ENCODE measurements at regions not wholly inside any gene's neighbourhood (a gene's known extent, or its start where the extent isn't known, plus 50 kb on each side); places are given as distances from the start of the nearest gene placed in this dataset.
"Not testable (repeated sequence)": the region's sequence is repeated elsewhere in the genome, so short reads cannot be mapped to it uniquely, and the experiment has no call there.

DNA sequence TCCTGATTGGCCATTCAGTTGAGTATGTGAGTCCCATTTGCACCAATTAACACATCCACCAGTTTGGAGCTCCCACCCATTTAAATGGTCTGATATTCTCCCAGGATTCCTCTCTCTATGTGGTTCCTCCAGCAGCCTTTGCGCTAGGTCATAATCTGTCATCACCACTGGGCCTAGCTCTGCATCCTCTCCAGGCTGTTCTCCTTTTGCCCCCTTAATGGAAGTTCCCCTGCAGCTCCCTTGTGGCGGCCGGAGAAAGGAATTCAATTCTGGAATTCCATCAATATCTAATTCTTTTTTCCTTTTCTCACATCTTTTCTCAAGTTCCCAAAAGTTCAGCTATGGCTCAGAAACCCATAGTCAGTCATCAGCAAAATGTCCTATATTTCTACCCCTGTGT lies 2184.4 kb upstream of the AGA start:
- DNase-seq: no peak

DNA sequence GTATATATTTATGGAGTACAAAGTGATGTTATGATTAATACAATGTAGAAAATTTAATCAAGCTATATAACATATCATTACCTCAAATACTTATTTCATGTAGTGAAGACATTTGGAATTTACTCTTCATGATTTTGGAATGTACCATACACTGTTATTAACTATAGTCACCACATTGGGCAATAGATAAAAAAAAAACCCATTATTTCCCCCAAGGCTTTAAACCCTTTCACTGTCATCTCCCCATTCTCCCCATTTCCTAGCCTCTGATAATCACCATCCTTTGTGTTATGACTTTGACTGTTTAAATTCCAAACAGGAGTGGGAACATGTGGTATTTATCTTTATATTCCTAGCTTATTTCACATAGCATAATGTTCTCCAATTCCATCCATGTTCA lies 2189.1 kb upstream of the AGA start:
- no peak for DNase-seq

DNA sequence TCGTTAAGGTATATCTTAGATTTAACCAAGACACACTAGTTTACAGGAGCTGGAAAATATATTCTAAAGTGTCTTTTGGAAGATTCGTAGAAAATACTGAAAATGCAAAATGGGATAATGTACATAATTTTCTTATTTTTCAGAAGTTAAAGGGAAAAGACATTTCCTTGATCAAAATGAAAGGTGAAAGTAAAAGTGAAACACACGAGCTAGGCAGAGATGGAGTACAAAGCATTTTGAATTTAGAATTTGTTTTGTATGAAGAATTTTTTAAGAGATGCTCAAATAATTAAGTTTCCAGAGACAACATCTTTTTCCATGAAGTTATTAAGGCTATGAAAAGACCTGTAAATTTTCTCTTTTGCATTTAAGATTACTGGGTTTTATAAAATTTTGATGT lies 2192.6 kb upstream of the AGA start:
- no peak for DNase-seq

- DNase-seq: no peak
Observed at GRCh38 chr4:179662522-179662921, 2220.3 kb upstream of the AGA start.

GRCh38 chr4:179663641-179664429 lies 2221.6 kb upstream of the AGA start:
- no peak for DNase-seq

GRCh38 chr4:179664430-179665027 lies 2222.3 kb upstream of the AGA start:
- DNase-seq: no peak

DNA sequence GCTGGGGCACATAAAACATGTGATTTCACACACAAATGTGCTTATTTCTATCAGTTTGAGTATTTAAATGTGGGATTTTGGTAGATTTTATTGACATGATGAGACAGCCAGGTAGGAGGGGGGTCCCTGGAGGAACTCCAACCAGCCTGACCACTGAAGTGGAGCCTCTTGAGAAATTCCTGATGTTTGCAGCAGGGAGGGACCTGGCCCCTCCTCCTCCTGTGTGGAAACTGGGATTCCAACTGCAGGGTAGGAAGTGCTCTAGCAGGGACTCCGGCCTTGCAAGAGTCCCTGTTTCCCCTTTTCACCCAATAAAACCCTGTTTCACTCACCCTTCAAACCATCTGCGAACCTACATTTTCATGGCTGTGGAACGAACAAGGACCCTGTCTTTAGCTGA lies 2224.0 kb upstream of the AGA start:
- DNase-seq: no peak

DNA sequence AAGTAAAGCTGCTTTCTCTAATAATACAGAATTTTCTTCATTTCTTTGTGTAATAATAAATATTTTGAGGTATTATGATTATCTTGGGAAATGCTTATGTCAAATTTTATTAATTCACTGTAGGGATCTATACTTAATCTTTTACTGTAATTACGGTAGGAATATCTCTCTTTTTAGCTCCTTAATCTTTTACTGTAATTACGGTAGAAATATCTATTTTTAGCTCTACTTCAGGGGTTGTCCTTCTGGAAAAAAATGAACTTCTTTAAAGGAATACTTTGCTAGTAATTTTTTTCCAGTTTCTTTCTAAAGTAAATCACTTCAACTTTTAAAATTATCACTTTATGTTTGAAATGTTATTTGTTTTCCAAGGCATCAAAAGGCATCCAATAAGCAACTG lies 2229.4 kb upstream of the AGA start:
- no peak for DNase-seq

DNA sequence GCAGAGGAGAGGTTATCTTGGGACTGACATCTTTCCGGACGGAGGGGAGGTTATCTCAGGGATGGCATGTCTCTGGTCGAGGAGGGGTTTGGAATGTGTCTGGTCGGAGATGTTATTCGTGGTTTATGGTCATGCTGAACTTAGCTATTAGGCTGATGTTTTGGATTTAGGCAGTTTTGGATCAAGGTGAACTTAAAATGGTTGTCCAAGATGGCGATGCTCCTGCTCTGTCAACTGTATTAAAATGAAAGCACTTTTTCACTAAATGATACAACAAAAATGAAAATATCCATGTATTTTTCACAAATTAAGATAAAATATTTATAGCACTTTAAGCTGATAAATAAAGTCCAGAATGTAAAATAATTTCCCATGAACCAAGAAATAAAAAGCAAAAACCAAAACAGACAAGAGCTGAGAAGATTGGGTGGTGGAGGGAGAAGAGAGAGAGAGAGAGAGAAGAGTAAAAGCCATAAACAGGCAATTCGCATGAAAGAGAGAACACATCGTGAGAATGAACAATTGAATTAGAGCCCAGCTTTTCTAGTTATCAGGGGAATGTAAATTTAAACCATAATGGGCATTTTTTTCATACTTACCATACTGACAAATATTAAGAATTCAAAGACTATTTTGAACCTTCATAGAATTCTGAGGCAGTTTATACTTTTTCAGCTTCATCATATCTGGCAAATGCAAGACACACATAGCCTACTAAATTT lies 2236.0 kb upstream of the AGA start:
- DNase-seq: no peak

DNA sequence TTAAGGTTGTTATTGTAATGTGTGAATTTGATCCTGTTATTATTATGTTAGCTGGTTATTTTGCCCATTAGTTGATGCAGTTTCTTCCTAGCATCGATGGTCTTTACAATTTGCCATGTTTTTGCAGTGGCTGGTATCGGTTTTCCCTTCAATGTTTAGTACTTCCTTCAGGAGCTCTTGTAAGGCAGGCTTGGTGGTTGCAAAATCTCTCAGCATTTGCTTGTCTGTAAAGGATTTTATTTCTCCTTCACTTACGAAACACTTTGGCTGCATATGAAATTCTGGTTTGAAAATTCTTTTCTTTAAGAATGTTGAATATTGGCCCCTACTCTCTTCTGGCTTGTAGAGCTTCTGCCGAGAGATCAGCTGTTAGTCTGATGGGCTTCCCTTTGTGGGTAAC lies 2241.4 kb upstream of the AGA start:
- not testable (repeated sequence) for DNase-seq

DNA sequence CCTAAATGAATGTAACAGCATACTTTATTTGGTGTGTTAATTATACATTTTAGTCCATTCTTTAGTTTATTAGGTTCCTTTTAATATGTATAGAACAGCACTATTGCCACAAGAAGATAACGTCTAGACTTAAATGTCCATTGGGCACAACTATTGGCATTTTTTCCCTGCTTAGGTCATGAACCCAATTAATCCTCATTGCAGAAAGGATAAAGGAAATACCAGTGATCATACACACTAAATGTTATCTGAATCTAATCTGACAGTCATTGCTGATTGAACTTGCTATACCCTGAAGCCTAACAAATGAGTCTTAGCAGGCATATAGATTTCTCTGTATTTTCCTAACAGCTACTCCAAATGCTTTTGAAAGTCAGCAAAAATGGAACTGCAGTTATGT lies 2250.0 kb upstream of the AGA start:
- no peak for DNase-seq

DNA sequence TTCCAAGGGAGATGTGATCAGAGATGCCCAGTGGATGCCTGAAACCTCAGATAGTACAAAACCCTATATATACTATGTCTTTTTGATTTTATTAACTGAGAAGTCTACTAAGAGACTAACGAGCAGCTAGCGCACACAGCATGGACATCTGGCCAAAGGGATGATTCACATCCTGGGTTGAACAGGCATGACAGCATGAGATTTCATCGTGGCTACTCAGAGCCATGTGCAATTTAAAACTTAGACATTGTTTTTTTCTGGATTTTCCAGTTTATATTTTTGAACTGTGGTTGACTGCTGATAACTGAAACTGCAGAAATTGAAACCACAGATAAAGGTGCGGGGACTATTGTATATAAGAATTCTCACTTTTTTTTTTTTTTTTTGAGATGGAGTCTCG lies 2252.9 kb upstream of the AGA start:
- no peak for DNase-seq

- no peak for DNase-seq
Observed at GRCh38 chr4:179698321-179698720, 2256.1 kb upstream of the AGA start.

- DNase-seq: no peak
Observed at GRCh38 chr4:179709961-179710624, 2267.9 kb upstream of the AGA start.

GRCh38 chr4:179719766-179720450 lies 2277.7 kb upstream of the AGA start:
- DNase-seq: no peak

DNA sequence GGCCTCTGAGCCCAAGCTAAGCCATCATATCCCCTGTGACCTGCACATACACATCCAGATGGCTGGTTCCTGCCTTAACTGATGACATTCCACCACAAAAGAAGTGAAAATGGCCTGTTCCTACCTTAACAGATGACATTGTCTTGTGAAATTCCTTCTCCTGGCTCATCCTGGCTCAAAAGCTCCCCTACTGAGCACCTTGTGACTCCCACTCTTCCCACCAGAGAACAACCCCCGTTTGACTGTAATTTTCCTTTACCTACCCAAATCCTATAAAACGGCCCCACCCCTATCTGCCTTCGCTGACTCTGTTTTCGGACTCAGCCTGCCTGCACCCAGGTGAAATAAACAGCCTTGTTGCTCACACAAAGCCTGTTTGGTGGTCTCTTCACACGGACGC lies 2284.3 kb upstream of the AGA start:
- DNase-seq: not testable (repeated sequence)

DNA sequence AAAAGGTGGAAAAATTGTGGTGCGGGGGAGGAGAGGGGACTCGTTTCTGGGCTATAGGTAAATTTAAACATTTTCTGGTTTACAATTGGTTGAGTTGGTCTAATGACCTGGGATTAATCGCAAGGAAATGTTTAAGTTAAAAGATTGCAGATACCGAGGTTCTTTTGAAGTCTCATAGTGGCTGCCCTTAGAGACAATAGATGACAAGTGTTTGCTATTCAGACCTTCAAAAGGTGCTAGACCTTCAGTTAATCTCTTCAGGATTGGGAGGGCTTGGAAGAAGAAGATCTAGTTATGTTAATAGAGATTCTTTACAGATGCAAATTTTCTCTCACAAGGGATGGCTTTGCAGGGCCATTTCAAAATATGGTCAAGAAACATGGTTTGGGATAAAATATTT lies 2286.1 kb upstream of the AGA start:
- no peak for DNase-seq

GRCh38 chr4:179736820-179737219 lies 2294.6 kb upstream of the AGA start:
- DNase-seq: not testable (repeated sequence)

DNA sequence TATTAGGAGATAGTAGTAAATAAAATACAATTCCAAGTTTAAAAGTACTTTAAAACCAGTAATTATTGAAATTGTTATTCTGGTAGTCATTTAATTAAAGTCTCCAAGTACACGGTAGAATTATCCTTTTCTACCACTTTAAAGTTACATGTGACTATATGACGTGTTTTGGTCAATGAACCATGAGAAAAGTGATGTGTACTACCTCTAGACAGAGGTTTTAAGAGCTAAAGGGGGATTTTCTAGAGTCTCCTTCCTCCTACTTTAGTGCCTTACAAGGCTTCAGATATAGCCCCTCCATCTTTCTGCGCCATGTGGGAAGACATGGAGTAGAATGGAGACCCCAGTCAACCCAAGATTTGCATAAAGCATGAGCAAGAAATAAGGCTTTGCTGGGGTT lies 2296.6 kb upstream of the AGA start:
- no peak for DNase-seq

DNA sequence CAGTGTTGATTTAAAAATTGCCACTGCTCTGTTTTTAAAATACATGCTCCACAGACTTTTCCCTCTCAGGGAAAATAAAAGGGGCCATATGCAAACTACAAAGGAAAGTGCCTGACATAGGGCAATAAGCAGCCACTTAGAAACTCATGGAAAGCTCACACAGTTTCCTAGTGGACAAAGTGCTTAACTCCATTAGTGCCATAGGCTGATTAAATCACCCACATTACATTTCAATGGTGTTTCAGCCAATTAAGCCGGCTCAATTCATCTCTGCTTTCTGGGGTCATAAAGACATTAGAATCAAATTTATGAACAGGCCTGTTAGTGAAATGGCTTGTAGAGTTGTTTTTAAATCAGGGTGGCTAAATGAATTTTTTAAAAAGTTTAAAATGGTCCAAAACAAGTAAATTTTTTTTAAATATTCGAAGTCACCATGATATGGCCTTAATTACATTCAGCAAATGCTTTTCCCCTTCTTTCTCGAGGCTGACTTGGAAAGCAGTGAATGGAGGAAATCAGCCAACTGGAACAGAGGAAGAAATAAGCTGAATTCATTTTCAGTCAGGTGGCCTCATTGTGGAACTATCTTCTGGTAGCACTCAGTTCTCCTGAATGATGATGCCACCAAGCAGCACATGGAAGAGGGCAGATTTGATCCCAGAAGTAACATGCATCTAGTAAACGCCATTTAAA lies 2305.1 kb upstream of the AGA start:
- DNase-seq: no peak

DNA sequence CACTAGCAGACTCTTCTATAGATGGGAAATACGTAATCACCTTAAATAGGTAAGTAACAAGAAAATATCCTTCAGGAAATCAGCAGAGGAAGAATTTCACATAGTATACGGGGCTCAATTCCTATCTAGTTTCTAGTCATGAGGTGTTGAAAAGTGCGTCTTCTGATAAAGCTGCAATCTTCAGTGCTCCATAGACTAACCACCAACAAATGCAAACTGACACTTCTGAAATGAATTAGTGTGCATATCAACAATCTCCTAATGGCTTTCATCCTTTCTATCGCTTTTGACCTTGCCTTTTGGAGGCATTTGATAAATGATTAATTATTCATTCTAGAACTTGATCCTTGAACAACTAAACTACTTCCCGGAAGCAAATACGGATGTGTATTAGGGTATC lies 2306.6 kb upstream of the AGA start:
- no peak for DNase-seq

- DNase-seq: no peak
Observed at GRCh38 chr4:179750374-179750773, 2308.1 kb upstream of the AGA start.

Data from right forelimb (tissue), 1 donor.